Parathyroid adenoma (tissue), 2 donors: ENCODE measurements at regions not wholly inside any gene's neighbourhood (a gene's known extent, or its start where the extent isn't known, plus 50 kb on each side); places are given as distances from the start of the nearest gene placed in this dataset.

Source experiments
- H2AFZ ChIP-seq: fragments of 300-600 bp; sonication (generic); one replicate; pipeline ENCODE4 v1.7.0; 2017; ENCODE audit warnings: antibody characterized with exemption, mild to moderate bottlenecking
- H3K27ac ChIP-seq: fragments of 300-600 bp; sonication (generic); one replicate; pipeline ENCODE4 v1.7.0; 2017
- H3K27me3 ChIP-seq: fragments of 300-600 bp; sonication (generic); one replicate; pipeline ENCODE4 v1.7.0; 2017; ENCODE audit warnings: low read length; ENCODE audit not compliant: control insufficient read depth, insufficient read depth
- H3K36me3 ChIP-seq: fragments of 300-600 bp; sonication (generic); one replicate; pipeline ENCODE4 v1.7.0; 2017; ENCODE audit warnings: low read length; ENCODE audit not compliant: control insufficient read depth, insufficient read depth
- H3K4me1 ChIP-seq: fragments of 300-600 bp; sonication (generic); one replicate; pipeline ENCODE4 v1.7.0; 2017; ENCODE audit warnings: control low read depth
- H3K4me2 ChIP-seq: fragments of 300-600 bp; sonication (generic); one replicate; pipeline ENCODE4 v1.7.0; 2017; ENCODE audit warnings: low read length
- H3K4me3 ChIP-seq: fragments of 300-600 bp; sonication (generic); one replicate; pipeline ENCODE4 v1.7.0; 2017; ENCODE audit warnings: low read depth, low read length
- H3K79me2 ChIP-seq: fragments of 300-600 bp; sonication (generic); one replicate; pipeline ENCODE4 v1.7.0; 2017; ENCODE audit warnings: control low read depth
- H3K9ac ChIP-seq: fragments of 300-600 bp; sonication (generic); one replicate; pipeline ENCODE4 v1.7.0; 2017; ENCODE audit warnings: mild to moderate bottlenecking
- H3K9me3 ChIP-seq: fragments of 300-600 bp; sonication (generic); one replicate; pipeline ENCODE4 v1.7.0; 2017; ENCODE audit warnings: low read length; ENCODE audit not compliant: control insufficient read depth
- TF ChIP-seq, protein P1 (sequence below): fragments of 300-600 bp; sonication (generic); IDR thresholded peaks from one replicate; pipeline ENCODE4 v1.7.0; 2017; ENCODE audit warnings: antibody characterized with exemption, mild to moderate bottlenecking
- donor health status: primary hyperparathyroidism.

DNA sequence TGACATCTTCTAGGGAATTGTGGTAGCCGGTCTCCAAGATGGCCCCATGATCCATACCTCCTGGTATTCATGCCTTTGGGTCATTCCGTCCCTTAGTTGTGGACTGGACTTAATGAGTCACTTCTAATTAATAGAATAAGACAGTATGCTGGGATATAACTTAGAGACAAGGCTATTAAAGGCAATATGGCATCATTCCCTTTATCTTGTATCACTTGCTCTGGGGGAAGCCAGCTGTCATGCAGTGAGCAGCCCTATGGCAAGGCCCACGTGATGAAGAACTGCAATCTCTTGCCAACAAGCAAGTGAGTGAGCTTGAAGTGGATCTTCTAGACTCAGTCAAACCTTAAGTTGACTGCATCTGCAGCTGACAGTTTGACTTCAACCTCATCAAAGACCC is 97.8 kb upstream of the MED13 start:
- H3K27ac ChIP-seq = no peak overlapping the region
- H3K4me1 ChIP-seq = peaks cover 2% of the 10 kb centered on the region
- H3K9ac ChIP-seq = no peak overlapping the region
- H3K4me2 ChIP-seq = no peak overlapping the region
- H3K4me3 ChIP-seq = no peak overlapping the region
- H3K9me3 ChIP-seq = no peaks in the 10 kb centered on the region
- H2AFZ ChIP-seq = no peak overlapping the region
- no peaks in the 10 kb centered on the region for H3K27me3 ChIP-seq
- no peaks in the 10 kb centered on the region for H3K79me2 ChIP-seq
- H3K36me3 ChIP-seq = no peaks in the 10 kb centered on the region
- TF ChIP-seq, protein P1, sequence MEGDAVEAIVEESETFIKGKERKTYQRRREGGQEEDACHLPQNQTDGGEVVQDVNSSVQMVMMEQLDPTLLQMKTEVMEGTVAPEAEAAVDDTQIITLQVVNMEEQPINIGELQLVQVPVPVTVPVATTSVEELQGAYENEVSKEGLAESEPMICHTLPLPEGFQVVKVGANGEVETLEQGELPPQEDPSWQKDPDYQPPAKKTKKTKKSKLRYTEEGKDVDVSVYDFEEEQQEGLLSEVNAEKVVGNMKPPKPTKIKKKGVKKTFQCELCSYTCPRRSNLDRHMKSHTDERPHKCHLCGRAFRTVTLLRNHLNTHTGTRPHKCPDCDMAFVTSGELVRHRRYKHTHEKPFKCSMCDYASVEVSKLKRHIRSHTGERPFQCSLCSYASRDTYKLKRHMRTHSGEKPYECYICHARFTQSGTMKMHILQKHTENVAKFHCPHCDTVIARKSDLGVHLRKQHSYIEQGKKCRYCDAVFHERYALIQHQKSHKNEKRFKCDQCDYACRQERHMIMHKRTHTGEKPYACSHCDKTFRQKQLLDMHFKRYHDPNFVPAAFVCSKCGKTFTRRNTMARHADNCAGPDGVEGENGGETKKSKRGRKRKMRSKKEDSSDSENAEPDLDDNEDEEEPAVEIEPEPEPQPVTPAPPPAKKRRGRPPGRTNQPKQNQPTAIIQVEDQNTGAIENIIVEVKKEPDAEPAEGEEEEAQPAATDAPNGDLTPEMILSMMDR = no peak

DNA sequence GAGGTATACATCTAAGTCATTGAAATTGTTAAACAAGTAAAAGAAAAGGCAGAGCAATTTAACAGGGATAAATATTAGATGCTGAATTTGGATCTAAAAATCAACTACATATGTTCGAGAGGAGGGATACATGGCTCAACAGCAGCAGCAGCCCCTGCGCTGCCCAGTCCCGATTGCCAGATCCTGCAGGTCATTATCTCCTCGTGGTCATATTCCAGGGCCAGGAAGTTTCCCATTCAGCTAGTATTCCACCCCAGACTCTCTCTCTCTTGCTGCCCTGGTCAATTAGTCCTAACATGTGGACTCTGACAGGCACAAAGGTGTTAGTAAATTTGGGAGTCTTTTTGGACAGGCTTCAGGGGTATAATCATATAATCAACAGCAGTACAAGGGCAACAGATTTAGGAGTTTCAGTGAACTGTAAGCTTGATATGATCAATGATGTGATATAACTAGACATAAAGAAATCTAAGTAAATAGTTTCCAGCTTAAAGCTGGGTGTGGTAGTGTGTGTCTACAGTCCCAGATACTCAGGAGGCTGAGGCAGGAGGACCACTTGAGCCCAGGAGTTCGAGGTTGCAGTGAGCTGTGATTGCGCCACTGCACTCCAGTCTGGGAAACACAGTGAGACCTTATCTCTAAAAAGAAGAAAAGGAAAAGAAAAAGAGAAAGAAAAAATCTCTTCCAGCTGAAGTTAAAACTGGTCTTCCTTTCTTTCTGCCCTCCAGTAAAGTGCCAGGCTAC is 96.5 kb upstream of the MED13 start:
- TF ChIP-seq, protein P1 = no peak
- no peak overlapping the region for H2AFZ ChIP-seq
- H3K4me2 ChIP-seq = no peak overlapping the region
- H3K9me3 ChIP-seq = no peaks in the 10 kb centered on the region
- no peaks in the 10 kb centered on the region for H3K36me3 ChIP-seq
- H3K27me3 ChIP-seq = no peaks in the 10 kb centered on the region
- H3K79me2 ChIP-seq = no peaks in the 10 kb centered on the region
- H3K4me1 ChIP-seq = peaks cover 2% of the 10 kb centered on the region
- no peak overlapping the region for H3K27ac ChIP-seq
- H3K9ac ChIP-seq = no peak overlapping the region
- no peak overlapping the region for H3K4me3 ChIP-seq

DNA sequence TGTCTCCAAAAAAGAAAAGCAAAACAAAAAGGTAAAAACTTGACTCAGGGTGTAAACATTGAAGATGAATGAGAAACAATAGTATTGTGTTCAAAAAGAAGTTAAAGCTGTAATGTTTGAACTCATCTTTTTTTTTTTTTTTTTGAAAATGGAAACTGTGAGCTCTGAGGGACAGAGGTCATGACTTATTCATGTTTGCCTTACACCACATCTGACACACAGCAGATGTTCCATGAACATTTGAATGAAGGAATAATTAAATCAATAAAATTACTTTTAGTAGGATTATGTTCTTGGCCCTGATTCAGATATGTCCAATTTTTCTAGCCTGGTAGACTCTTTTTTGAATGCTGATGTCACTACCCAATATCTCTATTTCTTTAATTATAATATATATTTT is 95.7 kb upstream of the MED13 start:
- Histone ChIP-seq H3K9me3 (no peaks in the 10 kb centered on the region), H3K9ac (no peak overlapping the region), H3K27ac (no peak overlapping the region), H3K4me2 (no peak overlapping the region), H3K4me1 (peaks cover 2% of the 10 kb centered on the region), H3K4me3 (no peak overlapping the region), H3K27me3 (no peaks in the 10 kb centered on the region), H2AFZ (no peak overlapping the region), H3K36me3 (no peaks in the 10 kb centered on the region), H3K79me2 (no peaks in the 10 kb centered on the region)
- TF ChIP-seq, protein P1 = no peak

DNA sequence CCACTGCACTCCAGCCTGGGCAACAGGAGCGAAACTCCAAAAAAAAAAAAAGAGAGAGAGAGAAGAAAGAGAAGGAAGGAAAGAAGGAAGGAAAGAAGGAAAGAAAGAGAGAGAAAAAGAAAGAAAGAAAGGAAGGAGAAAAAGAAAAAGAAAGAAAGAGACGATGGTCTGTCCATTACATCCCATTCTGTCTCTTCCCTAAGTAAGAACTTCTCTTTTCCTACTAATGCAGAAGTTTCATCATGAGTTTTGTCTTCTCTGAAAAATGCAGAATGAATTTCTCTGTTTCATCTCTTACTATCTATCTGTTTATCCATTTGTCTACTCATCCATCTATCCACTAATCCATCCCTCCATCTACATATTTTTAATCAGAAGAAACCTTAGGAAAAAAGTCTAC is 94.9 kb upstream of the MED13 start:
- no peaks in the 10 kb centered on the region for H3K36me3 ChIP-seq
- H3K4me3 ChIP-seq = no peak overlapping the region
- no peaks in the 10 kb centered on the region for H3K79me2 ChIP-seq
- TF ChIP-seq, protein P1 = no peak
- no peak overlapping the region for H3K9ac ChIP-seq
- H3K27me3 ChIP-seq = no peaks in the 10 kb centered on the region
- no peak overlapping the region for H2AFZ ChIP-seq
- H3K4me2 ChIP-seq = no peak overlapping the region
- no peaks in the 10 kb centered on the region for H3K9me3 ChIP-seq
- H3K27ac ChIP-seq = no peak overlapping the region
- H3K4me1 ChIP-seq = peaks cover 2% of the 10 kb centered on the region

DNA sequence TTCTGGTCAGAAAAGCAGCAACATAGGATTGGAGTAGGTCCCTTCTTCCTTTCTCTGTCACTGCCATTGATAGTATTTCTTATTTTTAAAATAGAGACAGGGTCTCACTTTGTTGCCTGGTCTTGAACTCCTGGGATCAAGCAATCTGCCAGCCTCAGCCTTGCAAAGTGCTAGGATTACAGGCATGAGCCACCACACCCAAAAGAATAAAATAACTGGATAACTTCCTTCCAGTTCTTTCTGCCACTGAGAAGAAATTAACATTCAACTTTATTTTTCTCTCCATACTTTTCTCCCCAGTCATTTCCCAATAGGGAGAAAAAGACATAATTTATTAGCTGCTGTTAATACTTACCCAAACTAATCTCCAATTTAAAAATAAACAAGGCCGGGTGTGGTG is 91.9 kb upstream of the MED13 start:
- no peaks in the 10 kb centered on the region for H3K79me2 ChIP-seq
- no peak overlapping the region for H3K4me2 ChIP-seq
- H3K27ac ChIP-seq = no peak overlapping the region
- no peaks in the 10 kb centered on the region for H3K9me3 ChIP-seq
- no peak overlapping the region for H2AFZ ChIP-seq
- no peaks in the 10 kb centered on the region for H3K27me3 ChIP-seq
- no peaks in the 10 kb centered on the region for H3K4me1 ChIP-seq
- TF ChIP-seq, protein P1 = no peak
- H3K36me3 ChIP-seq = no peaks in the 10 kb centered on the region
- no peak overlapping the region for H3K9ac ChIP-seq
- H3K4me3 ChIP-seq = no peak overlapping the region
